ENCODE measurements at regions not wholly inside any gene's neighbourhood (a gene's known extent, or its start where the extent isn't known, plus 50 kb on each side); places are given as distances from the start of the nearest gene placed in this dataset.

DNA sequence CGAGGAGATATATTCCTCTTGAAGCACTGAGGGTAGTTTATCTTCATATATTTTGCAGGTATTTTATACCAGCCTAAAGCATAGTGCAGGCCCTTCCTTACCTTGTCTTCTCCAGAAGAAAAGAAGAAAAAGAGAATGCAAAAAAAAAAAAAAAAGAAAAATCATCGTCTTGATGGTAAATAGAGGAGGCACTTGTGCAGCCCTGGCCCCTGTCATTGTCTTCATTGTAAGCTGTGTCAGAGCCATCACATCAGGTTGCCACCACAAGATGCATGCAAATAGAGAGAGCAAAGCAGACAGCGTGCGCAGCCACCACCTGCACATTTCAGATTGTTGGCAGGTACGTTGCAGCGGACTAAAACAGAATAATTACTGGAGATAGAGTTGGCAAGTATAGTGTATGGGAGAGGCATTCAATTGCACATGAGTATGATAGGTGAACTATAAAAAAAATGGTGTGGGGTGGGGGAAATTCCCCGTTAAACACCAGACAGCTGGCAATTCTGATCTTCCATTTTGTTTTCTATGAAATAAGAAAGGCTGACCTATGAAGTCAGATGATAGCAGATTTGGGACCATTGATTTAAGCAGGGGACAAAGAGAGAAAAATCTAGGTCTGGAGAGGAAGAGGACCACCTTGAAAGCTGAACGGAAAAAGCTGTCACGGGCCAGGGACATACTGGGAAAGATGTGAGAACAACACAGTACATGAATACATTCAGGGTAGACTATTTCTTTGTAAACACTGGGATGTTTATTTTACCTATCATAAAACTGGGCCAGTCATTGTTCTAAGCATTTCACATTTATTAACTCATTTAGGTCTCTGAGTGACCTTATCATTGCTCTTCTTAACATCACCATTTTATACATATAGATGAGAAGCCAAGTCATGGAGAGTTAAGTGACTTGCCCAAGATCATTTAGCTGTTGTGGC is 306.3 kb upstream of the SP8 start:
- no peak for DNase-seq (ENCODE audit: low spot score)

DNA sequence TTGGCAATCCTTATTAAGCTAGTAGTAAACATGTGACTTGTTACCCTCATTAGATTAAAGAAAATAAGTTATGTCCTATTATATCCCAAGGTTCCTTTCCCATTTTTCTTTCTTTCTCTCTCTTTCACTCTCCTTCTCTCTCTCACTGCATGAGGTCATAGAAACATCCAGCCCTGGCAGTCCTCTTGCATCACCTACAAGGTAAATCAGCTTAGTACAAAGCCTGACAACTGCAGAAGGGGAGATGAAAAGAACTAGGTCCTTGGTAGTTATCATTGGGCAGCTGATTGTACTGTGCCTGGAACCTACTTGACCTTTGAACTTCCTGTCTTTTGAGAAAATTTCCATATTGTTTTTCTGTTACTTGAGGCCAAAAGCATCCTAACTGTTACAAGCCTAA is 307.9 kb upstream of the SP8 start:
- DNase-seq (ENCODE audit: low spot score), result no peak

GRCh38 chr7:21099432-21099831 is 312.7 kb upstream of the SP8 start:
- peak; percentile 54 for DNase-seq (ENCODE audit: low spot score)

DNA sequence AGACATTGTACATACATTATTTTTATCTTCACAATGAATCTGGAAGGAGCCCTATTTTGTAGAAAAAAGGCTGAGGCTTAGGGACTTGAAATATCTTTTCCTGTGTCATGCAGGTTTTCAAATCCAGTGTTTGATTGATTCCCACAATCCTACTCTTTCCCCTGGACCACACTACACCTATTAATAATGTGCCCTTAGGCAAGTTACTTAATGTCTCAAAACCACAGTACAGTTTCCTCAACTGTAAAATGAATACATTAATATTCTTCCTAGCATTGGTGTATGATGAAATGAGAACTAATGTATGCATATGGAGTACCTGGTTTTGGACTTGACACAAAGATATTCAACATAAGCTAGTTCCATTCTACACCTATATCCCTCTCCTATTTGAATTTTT is 313.3 kb upstream of the SP8 start:
- DNase-seq (ENCODE audit: low spot score), result no peak

DNA sequence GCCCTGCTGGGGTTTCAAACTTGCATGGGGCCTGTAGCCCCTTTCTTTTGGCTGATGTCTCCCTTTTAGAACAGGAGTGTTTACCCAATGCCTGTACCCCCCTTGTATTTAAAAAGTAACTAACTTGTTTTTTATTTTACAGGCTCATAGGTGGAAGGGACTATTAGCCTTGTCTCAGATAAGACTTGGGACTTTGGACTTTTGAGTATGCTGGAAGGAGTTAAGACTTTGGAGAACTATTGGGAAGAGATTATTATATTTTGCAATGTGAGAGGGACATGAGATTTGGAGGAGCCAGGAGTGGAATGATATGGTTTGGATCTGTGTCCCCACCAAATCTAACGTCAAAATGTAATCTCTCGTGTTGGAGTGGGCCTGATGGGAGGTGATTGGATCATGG is 314.9 kb upstream of the SP8 start:
- DNase-seq (ENCODE audit: low spot score), result no peak

DNA sequence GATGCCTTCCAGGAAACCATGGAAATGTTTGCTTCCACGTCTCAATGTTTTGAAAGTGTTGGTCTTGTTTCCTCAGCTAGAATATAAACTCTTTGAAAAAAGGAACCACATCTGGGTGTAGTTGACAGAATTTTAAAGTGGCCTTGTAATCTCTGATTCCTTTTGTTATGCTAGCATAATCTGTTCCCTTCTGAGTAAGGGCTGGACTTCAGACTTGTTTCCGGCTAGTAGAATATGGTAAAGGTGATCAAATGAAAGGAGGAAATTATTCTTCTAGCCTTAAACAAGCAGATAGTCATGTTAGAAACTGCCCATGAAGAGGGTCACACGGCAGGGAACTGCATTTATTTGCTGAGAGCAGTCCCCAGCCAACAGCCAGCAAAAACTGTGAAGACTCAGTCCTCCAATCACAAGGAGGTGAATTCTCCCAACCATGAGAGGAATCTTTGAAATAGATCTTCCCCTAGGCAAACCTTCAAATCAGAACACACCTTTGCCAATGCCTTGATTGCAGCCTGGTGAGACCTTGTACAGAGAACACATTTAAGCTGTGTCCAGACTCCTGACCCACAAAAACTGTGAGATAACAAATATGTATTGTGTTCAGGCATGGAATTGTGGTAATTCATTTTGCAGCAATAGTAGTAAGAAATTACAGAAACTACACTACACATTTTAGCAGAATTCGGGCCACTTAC is 316.9 kb upstream of the SP8 start:
- no peak for DNase-seq (ENCODE audit: low spot score)

- peak; percentile 65 for DNase-seq (ENCODE audit: low spot score)
These were observed 317.4 kb upstream of the SP8 start for GRCh38 chr7:21104124-21104500.

DNA sequence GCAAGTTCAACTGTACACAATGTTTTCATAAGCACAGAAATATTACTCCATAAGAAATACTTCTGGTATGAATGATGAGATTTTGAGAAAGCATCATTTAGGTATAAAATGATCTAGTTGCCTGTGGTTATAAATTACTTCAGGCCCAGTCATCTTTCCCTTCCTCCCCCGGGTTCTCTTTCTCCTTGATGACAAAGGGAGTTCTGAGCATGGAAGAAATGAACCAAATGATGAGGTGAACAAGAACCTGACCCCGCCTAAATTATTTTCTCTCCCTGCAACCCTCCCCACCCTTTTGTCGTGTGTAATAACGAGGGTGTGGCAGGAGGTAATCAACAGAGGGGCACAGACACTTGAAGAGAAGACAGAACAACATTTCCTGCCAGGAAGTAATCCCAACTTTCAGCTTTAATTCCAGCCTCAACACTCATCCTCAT is 319.6 kb upstream of the SP8 start:
- DNase-seq (ENCODE audit: low spot score), result peak; percentile 52

DNA sequence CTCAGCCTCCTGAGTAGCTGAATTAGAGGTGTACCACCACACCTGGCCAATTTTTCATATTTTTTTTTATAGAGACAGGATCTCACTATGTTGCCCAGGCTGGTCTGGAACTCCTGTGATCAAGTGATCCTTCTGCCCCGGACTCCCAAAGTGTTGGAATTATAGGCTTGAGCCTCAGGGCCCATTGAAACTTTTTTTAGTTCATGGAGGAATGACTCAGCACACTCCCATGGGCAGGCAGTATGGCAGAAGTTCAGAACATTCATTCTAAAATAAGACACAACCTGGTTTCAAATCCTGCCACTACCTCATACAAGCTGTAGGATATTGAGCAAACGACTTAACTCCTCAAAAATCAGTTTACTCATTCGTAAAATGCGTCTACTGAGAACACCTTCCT is 320.4 kb upstream of the SP8 start:
- no peak for DNase-seq (ENCODE audit: low spot score)

- peak; percentile 27 for DNase-seq (ENCODE audit: low spot score)
These were observed 319.7 kb upstream of the SP4 start for GRCh38 chr7:21108182-21108581.

DNA sequence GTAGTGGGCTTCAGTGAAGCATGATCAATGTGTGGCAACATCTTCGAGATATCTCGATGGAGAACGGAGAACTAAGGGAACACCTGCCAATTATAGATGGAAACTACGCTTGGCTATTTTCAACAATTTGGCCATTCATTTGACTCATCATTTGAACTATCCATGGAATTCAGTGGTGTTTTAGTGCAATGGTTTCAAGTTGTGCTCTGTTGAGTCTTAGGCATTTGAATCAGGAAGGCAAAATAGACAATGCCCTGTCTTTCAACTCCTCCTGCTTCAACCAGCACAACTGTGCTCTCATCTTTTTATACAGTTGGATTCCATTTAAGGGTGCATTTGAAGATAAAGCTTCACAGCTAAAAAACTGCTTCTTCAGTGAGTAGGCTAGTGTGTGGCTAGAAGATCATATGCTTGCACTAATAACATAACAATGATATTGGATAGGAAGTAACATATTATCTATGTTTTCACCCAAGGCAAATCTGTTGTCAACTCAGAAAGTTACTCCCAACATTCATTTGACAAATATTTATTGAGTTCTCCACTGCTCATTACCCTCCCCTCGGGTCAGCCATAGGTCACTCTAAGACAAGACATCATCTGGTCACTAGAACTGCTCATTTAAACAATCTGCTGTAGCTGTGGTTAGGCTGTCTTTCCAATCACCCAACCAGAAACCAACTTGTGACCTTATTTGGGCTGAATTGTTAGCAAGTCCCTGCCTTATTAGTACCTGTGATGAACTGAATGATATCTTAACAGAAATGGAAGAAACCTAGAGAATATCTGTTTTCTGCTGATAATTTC is 314.1 kb upstream of the SP4 start:
- DNase-seq (ENCODE audit: low spot score), result peak; percentile 94

DNA sequence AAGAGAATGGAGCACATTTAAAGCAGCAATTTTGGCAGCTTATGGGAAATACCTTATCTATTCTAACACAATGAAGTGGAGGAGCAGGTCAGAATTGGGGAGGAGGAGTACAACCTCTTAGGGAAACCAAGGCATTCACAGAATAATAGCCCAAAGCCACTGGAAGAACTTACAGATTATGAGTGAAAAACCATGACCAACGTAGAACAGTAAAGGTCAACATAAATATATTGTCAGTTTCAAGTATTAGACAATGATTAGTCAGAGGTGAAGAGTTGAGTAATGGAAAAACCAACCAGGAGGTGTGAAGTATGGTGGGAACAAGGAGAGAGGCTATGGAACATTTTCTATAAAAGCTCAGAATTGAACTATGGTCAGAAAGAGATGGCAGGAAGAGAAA is 304.3 kb upstream of the SP4 start:
- DNase-seq (ENCODE audit: low spot score), result no peak

DNA sequence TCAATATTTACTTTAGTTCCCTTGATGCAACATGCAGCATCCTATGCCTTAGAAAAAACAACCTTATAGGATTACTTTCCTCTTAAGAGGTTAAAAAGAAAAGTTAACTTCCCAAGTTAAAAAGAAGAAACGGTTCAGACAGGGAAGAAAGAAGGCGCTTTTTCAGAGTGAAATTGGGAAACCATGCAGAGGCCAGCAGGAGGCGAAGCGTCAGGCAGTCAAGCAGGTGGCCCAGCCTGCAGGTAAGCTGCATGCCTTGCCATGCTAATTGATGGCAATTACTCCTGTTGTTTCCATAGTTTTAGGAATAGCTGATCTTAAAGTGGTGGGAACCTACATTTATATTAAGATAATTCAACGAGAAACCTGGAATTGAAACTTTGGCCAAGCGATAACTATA is 302.6 kb upstream of the SP4 start:
- DNase-seq (ENCODE audit: low spot score), result no peak

GRCh38 chr7:21128062-21128817 is 299.6 kb upstream of the SP4 start:
- DNase-seq (ENCODE audit: low spot score), result no peak

- DNase-seq (ENCODE audit: low spot score), result no peak
These were observed 296.0 kb upstream of the SP4 start for GRCh38 chr7:21131897-21132296.

- DNase-seq (ENCODE audit: low spot score), result no peak
These were observed 293.3 kb upstream of the SP4 start for GRCh38 chr7:21134631-21135030.

GRCh38 chr7:21135437-21135836 is 292.4 kb upstream of the SP4 start:
- DNase-seq (ENCODE audit: low spot score), result no peak

- DNase-seq (ENCODE audit: low spot score), result no peak
These were observed 290.2 kb upstream of the SP4 start for GRCh38 chr7:21137640-21138039.

GRCh38 chr7:21140622-21141021 is 287.3 kb upstream of the SP4 start:
- peak; percentile 66 for DNase-seq (ENCODE audit: low spot score)

- DNase-seq (ENCODE audit: low spot score), result no peak
These were observed 286.4 kb upstream of the SP4 start for GRCh38 chr7:21141476-21141875.

GRCh38 chr7:21142081-21142480 is 285.8 kb upstream of the SP4 start:
- peak; percentile 76 for DNase-seq (ENCODE audit: low spot score)

Data from kidney tubule cell (primary cell).